GM19035 (cell line): ENCODE measurements at regions not wholly inside any gene's neighbourhood (a gene's known extent, or its start where the extent isn't known, plus 50 kb on each side); places are given as distances from the start of the nearest gene placed in this dataset.

Experiments used
- ATAC-seq: cut with Tn5 transposase; IDR thresholded peaks from one replicate; pipeline ENCODE4 v1.9.1; 2021; ENCODE audit not compliant: unreplicated experiment

DNA sequence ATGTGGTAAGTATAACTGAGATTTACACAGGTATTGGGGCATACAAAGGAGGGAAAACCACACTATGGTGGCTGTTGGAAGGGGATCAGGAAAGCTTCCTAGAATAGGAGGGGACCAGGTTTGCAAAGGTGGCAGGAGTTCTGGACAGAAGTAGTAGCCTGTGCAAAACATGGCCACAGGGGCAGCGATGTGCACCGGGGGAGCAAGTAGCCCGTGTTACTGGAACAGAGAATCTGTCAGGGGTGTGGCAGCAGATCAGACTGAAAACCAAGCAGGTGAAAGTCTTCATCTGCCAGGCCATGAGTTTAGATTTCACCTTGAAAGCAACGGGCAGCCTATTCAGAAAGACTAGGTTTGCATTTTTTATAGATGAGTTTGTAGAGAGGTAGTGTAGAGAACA is 182.3 kb upstream of the LPP start:
- ATAC-seq = no peak

DNA sequence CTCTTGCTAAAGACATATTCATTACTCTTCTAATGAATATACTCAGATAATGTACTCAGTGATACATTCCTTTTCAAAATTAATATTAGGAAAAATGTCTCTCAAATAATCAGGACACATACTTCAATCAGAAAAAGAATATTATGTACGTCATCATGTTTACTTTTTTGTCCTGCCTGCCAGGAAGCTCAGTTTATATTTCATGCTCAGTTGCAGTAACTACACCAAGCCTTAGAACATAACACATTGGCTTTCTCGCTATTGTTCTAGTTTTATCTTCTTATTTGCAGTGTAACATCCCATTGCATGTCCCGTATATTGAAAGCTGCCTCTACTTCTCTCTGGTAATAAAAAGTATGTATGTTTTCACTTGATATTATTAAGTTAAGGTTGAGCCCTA is 181.5 kb upstream of the LPP start:
- ATAC-seq = no peak

DNA sequence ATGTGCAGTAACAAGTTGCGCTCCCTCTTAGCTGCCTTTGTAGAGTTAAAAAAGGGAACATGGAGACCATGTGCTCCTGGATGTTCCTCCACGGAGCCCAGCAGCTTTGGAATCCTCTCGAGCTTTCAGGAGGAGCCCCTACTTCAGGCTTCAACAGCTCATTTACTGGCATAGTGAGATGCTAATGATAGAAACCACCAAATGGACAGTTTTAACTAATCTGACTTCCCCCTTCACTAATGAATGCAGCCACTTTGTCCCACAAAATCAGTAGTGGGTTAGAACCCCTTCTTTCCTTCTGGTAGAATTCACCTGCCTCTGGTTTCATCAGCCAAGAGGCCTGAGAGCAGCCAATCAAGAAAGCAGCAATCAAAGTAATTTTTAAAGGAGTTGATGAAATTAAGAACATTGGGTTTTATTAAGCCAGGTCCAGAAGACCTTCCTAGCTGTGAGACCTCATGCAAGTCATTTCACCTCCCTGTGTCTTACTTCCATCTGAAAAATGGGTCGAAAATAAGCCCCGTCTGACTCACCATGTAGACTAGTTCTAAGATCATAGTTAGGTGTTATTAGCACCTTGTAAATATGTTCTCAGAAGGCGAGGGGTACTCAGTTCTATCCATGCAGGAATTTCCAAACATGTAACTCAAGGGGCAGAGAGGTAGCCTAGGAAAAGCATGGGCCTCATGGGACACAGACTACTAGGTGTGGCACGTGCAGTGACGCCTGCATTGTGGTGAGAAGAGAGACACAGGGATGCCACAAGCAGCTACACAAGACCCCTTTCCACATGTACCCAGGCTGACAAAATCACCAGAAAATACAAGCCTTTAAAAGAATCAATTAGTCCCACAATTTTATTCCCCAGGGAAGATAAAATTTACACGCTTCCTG is 179.7 kb upstream of the LPP start:
- ATAC-seq = no peak

DNA sequence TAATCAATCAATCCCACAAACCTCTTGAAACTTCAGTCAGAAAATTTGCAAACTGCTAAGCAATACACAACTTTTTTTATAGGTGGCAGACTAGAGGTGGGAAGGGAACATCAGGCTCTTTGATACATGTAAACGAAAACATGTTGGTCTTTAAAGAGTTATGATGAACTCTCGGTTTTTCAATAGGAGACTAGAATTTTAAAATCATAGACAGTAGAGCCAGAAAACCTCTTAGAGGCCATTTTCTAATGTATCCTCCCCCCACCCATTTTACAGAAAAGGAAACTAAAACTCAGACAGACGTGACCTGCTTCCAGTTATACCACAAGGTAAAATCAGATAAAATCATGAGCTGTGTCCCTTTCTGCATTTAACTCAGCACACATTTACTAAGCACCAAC is 179.1 kb upstream of the LPP start:
- no peak for ATAC-seq

DNA sequence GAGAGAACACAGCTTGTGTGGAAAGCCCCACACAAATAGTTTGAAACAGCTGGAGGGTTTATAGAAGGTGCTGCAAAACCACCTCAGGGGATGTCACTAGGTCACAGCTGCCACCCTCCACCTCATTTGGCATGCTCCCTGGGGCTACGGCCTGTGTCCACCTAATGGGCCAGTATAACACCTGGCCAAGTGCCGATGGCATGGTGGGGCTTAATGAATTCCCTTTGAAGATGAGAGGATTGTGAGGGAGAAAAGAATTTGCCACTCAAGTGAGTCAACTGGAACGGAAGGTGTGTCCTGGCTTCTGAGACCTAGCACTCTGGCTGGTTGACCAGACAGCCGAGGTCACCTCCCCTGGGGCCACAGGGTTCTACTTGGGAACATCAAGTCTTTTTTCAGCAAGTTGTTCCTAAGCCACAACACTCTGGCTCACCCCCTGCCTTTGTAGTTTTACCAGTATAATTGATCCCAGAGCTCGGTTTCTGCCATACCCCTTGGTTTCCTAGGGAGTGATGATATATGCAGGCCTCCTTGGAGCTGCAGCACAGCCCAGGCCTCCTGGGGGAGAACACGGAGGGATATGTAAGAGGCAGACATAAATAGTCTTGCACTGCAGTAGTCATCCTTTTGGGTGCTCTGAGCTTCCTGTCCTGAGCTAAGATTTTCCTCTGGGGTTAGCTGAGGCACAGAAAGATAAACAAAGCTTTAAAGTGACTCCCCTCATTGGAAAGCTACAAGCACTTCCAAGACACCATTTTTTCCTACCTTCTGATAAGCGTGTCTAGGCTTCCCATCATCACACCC is 178.2 kb upstream of the LPP start:
- no peak for ATAC-seq

DNA sequence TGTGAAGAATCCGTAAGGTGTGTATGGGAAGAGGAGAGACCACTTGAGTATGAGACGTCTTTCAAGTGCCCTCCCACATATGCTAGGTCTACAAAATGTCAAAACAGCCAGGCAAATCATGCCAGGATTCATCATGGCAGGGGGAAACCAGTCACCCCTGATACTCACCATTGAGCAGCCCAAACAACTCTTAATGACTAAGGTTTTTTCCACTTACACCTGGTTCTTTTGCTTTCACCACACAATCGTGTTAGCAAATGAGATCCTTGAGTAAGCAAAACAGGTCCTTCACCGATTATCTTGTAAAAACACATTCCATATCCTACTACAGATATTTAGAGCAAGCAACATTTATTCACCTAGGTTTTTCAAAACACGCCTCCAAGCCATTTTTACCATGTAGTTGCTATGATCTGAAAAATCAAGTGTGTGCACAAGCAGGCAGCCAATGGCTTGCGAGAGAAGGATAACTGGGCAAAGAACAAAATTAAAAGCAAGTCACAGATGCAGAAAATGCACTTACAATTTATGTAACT is 177.5 kb upstream of the LPP start:
- no peak for ATAC-seq

DNA sequence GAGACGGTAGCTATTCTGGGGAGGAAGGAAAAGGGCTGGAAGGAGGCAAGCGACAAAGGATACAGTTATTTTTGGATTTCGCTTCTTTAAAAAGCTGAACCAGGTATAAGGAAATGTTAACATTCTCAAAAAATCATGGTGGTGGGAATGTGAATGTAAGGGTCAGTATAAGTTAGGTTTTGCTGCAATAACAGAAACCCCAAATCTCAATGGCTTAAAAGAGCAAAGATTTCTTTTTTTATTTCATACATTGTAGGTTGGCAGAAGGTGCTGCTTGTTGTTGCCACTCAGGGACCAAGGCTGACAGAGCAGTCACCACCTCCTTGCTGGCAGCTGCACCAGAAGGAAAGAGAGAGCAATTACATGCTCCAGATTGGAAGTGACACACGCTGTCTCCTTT is 176.3 kb upstream of the LPP start:
- ATAC-seq = no peak

DNA sequence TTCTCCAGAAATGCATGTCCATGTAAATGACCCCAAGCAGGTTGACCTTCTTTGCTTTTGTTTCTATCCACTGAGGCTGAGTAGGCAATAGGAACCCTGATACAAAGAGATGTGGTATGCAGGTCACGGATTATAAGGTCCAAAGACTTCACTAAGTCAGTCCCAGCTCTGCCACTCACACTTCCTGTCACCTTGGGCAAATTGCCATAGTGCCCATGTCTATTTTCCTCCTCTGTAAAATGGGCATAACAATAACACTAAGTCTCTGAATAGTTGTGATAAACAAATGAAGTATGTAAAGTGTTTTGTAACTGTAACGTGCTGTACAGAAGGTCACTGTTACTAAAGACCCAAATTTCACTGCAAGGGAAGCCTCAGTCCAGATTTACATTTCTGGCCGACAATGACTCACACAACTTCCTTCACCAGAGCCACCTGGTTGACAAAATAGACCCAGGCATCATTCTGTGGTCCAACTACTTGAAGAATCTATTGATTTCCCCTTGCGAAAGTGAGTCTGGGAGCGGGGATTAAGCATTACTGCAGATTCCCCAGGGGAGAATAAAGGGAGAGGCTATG is 175.4 kb upstream of the LPP start:
- ATAC-seq = no peak

DNA sequence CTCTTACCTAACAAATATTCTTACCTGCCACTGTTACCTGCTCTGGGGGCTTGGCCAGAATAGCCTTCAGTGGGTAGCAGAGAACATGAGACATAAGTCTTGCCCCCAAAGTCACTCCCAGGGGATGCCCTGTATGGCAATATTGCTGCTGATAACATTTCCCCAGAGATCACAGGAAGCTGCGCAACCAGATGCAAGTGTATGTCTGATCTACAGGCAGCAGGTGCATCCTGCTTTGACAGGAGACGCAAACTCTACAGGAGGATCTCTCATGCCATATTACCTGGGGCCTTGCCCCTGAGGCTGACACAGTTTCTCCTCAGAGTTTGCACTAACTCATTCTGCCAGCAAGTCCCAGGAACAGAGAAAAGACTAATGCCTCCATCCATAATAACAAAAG is 174.4 kb upstream of the LPP start:
- ATAC-seq = no peak

DNA sequence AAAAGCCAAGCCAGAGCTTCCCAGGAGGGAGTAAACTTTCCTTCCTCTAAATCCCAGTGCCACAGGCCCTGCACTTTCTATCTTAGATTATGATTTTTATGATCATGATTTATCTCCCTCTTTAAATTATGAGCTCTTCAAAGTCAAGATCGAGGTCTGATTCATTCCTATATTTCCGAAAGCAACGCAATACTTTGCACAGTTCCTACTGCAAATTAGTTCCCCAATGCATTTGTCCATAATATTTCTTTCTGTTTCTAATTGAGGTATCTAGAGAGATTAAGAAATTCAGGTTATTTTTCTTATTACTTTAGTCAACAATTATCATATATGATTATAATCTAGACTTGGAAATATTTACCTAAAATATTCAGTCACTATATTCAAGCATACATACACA is 173.1 kb upstream of the LPP start:
- ATAC-seq = no peak

DNA sequence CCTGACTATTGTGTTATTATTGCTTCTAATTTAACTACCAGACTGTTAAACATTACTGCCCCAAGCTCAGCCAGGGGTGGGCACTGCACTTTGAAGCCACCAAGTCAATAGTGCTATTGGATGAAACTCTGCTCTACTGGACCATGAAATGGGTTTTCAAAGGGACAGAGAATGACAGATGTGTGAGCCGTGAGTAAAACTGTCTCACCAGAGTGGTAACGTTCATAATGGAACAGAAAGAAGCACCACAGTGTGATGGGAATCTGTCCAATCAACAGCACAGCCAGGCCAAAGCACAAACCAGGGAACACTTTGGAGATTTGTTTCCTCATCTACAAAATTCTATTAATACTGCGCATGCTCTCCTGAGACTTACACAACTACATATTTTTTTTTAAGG is 171.8 kb upstream of the LPP start:
- ATAC-seq = no peak

DNA sequence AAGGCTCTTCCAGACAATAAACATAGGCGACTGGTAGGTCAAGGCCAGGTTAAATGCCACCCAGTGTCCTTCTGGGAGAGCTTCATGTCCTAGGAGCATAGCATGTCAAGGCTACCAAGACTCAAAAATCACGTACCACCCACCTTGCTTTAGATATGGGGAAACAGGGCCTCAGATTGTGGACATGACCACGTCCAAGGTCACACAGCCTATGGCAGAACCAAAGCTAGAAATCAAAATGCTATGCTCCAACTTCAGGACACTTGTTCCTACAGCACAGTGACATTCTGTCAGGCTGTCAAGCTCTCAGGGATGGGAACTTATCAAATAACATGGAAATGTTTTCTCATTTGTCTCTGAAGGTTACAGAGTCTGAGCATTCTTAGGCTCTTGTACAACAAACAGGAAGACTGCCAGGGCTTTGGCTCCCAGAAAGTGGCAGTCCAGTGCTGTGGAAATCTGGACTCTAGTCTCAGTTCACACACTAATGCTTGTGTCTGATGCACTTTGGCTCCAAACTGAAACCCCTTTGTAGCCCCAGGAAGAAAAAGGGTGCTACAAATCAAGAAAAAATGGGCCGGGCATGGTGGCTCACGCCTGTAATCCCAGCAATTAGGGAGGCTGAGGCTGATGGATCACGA is 170.4 kb upstream of the LPP start:
- ATAC-seq = no peak

DNA sequence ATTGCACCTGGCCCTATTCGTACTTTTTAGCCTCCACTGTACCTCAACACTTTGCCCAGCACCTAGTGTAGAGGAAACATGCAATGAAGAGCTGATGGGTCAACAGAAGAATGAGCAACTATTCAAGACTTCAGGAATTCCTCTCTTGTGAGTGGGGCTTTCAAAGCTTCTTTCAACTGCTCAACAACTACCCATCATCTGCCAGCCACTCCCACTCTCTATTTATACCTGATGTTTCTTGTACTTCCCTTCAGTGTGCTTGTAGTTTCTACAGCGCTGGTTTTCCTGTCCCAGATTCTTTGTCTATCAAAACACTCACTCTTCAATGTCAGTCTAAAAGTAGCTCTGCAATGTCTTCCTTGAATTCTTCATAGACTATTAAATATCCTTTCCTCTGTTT is 168.3 kb upstream of the LPP start:
- ATAC-seq = no peak

DNA sequence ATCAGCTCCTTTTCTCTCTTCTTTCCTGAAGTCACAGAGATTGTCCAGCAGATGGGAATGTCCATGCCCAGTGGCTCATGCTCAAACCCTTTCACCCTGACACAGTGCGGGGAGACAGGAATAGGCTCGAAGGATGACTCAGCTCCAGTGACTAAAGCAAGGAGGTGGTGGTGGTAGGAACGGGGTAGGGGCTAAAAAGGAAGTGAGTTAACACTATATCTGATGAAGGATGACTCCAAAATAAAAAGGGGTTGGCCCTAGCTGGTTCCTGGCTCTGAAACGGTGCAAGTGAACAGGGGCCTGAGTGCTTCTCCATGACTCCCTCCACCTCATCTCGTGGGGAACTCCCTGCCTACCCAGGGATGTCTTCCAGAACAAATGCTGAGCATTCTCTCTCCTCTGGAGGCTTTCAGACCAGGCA is 167.4 kb upstream of the LPP start:
- ATAC-seq = no peak

DNA sequence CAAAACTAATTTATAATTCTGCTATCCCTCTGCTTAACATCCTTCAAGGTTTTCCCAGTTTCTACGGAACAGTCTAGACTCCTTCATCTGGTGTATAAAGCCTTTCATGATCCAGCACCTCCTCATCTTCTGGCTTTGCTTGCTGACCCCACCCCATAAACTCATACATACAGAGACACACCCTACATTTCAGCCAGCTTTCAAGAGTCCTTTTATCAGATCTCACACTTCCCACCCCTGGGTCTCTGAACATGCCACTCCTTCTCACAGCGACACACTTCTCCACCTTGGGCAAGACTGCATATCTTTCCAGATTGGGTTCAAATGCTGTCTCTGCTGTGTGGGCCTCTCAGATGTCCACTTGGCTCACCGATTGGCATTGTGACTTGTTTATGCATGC is 166.8 kb upstream of the LPP start:
- no peak for ATAC-seq

DNA sequence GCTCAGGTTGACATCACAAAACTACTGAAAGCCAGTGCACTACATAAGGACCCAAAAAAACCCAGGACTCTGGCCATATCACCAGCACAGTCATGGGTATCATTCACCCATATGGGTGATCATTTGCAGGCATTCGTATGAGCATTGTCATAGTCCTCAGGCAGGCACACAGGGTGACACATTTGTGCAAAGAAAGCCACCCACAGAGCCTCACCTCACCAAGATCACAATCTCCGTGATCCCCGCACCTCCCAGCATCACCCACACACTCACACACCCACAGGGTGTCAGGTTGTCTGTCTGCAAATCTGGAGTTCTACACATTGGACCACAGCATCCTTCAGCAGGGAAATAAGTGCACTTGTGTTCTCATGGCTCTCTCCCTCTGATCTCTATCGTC is 166.0 kb upstream of the LPP start:
- ATAC-seq = no peak

DNA sequence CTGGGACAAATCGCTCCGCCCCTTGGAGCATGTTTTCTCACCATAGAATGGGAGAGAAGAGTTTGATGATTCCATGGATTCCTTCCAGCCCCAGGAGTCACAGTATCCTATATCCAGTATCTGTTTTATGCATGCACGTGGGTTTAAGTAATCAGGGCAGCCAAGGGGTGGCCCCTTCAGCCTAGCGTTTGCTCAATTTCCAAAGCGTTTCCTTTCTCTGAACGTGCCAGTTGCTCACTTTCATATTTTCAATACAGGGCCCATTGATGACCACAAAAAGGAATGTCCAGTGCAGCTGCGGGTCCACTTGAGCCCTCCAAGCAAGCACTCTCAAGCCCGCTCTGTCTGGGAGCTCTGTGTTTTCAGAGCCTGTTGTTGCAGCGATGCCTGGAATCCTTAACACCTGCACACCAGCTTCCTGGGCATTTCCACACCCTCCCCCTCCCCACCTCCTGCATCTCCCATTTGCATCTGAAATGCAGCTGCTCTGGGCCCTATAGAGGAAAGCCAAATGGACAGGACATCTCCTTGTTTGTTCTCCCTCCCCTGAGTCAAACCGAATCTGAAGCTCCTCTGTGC is 164.3 kb upstream of the LPP start:
- ATAC-seq = no peak

DNA sequence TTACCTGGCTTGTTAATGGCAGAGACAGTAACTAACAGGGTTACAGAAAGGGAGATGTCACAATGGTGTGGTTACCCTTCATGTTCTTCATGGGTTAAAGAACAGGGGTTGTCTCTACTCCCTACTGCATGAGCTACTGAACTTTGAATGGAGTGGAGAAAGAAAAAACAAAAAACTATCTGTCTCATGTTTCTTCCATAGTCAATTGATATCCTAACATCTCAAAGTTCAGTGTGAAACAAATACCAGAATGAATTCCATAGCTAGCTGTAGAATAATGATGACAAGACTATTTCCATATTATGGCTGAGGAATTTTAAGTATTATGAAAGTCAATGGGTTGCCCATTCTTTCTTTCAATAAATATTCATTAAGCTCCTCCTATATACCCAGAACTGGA is 161.3 kb upstream of the LPP start:
- no peak for ATAC-seq

DNA sequence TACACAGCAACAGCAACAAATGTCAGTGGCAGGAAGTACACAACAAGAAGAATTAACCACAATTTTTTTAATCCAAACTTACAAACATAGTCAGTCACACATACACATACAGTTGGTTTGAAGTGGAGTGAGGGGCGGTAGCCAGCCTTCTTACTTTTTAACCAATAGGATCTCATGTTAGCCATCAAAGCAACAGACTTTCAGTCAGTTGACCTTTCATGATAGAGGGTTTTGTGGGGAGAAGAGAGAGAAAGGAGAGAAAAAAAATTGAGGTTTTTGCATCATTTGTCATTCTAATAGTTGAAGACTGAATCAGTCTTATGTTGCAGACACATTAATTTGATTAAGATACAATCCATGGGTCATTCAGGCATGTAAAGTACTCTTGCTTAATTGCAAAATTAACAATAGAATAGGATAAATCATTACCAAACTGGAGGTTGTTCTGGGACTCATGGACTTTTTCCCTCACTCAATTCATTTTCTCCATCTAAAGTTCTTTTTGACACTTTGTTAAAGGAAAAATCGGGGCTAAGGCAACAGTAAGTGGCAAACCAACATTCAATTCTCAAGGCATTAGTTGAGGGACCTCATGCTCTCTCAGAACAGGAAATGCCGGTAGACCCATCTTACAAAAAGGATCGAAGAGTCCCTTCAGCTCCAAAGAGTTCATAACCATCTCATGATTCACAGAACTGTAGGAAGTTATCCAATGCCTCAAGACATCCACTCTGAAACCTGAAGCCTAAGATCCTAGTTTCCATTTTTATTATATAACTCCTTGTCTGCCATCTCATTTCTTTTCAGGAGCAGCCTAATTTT is 159.5 kb upstream of the LPP start:
- ATAC-seq = no peak

DNA sequence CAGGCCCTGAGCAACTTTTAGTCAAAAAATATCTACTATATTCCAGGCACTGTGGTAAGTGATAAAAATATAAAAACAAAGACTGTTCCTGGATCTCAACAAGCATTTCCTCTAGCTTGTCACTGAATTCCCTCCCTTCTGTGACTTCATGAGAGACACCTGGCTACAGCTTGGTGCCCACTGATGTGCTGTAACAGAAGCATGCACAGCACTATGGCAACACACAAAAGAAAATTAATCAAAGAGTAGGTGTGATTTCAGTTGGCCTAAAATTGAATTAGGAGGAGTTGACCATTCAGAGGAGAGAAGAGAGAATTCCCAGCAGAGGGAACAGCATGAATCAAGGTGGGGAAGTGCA is 158.9 kb upstream of the LPP start:
- ATAC-seq = no peak
